Ishikawa (cell line): ENCODE measurements at regions not wholly inside any gene's neighbourhood (a gene's known extent, or its start where the extent isn't known, plus 50 kb on each side); places are given as distances from the start of the nearest gene placed in this dataset.

ENCODE experiments used
- CEBPB ChIP-seq: IDR thresholded peaks from 2 replicates; pipeline ENCODE4 v1.6.1; 2012
- CREB1 ChIP-seq: IDR thresholded peaks from 2 replicates; pipeline ENCODE4 v1.6.1; 2012; ENCODE audit warnings: low read depth
- EGR1 ChIP-seq: IDR thresholded peaks from 2 replicates; pipeline ENCODE4 v1.6.1; 2012
- EP300 ChIP-seq: IDR thresholded peaks from 2 replicates; pipeline ENCODE4 v1.6.1; 2012; ENCODE audit warnings: borderline replicate concordance
- FOXM1 ChIP-seq: IDR thresholded peaks from 2 replicates; pipeline ENCODE4 v1.6.1; 2012; ENCODE audit warnings: low read depth, borderline replicate concordance
- RAD21 ChIP-seq: IDR thresholded peaks from 2 replicates; pipeline ENCODE4 v1.6.1; 2012; ENCODE audit warnings: low read depth
- TAF1 ChIP-seq: IDR thresholded peaks from 2 replicates; pipeline ENCODE4 v1.6.1; 2012; ENCODE audit warnings: low read depth, mild to moderate bottlenecking
- TEAD4 ChIP-seq: IDR thresholded peaks from 2 replicates; pipeline ENCODE4 v1.6.1; 2012
- YY1 ChIP-seq: IDR thresholded peaks from 2 replicates; pipeline ENCODE4 v1.6.1; 2012; ENCODE audit warnings: low read depth
- ZBTB7A ChIP-seq: IDR thresholded peaks from 2 replicates; pipeline ENCODE4 v1.6.1; 2012; ENCODE audit warnings: low read depth
- TF ChIP-seq, protein P1 (sequence below): IDR thresholded peaks from 2 replicates; pipeline ENCODE4 v1.6.1; 2012
- TF ChIP-seq, protein P2 (sequence below): IDR thresholded peaks from 2 replicates; pipeline ENCODE4 v1.6.1; 2012; ENCODE audit warnings: low read depth, mild to moderate bottlenecking

GRCh38 chr3:59318881-59319280 is 269.1 kb upstream of the CFAP20DC start:
- TF ChIP-seq EP300 (no peak), CREB1 (no peak), TAF1 (no peak), YY1 (no peak), CEBPB (no peak), EGR1 (no peak), RAD21 (no peak), TEAD4 (no peak), ZBTB7A (no peak), FOXM1 (no peak)
- TF ChIP-seq, protein P1, sequence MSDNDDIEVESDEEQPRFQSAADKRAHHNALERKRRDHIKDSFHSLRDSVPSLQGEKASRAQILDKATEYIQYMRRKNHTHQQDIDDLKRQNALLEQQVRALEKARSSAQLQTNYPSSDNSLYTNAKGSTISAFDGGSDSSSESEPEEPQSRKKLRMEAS = no peak
- TF ChIP-seq, protein P2, sequence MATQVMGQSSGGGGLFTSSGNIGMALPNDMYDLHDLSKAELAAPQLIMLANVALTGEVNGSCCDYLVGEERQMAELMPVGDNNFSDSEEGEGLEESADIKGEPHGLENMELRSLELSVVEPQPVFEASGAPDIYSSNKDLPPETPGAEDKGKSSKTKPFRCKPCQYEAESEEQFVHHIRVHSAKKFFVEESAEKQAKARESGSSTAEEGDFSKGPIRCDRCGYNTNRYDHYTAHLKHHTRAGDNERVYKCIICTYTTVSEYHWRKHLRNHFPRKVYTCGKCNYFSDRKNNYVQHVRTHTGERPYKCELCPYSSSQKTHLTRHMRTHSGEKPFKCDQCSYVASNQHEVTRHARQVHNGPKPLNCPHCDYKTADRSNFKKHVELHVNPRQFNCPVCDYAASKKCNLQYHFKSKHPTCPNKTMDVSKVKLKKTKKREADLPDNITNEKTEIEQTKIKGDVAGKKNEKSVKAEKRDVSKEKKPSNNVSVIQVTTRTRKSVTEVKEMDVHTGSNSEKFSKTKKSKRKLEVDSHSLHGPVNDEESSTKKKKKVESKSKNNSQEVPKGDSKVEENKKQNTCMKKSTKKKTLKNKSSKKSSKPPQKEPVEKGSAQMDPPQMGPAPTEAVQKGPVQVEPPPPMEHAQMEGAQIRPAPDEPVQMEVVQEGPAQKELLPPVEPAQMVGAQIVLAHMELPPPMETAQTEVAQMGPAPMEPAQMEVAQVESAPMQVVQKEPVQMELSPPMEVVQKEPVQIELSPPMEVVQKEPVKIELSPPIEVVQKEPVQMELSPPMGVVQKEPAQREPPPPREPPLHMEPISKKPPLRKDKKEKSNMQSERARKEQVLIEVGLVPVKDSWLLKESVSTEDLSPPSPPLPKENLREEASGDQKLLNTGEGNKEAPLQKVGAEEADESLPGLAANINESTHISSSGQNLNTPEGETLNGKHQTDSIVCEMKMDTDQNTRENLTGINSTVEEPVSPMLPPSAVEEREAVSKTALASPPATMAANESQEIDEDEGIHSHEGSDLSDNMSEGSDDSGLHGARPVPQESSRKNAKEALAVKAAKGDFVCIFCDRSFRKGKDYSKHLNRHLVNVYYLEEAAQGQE = no peak
